RWPE1 (cell line): ENCODE measurements at regions not wholly inside any gene's neighbourhood (a gene's known extent, or its start where the extent isn't known, plus 50 kb on each side); places are given as distances from the start of the nearest gene placed in this dataset.

Experiments used
- CTCF ChIA-PET: fragments of 350-600 bp; sonication (Branson Sonifier 250); formaldehyde crosslinking; extraction: SDS; loops from one replicate; lab custom pipeline; 2021; lab: Yijun Ruan, JAX
- POLR2A ChIA-PET: fragments of 400-600 bp; formaldehyde crosslinking; extraction: SDS; loops from one replicate; lab custom pipeline; 2020; ENCODE audit warnings: antibody characterized with exemption; ENCODE audit not compliant: low non-redundant PET; lab: Yijun Ruan, JAX
- DNase-seq: peaks from one replicate; pipeline ENCODE4 v3.0.0; 2012; ENCODE audit warnings: low spot score
- H3K27ac ChIP-seq: fragments of 450-650 bp; 2 replicates; pipeline ENCODE4 v1.5.1; 2017
- CTCF ChIP-seq: fragments of 450-650 bp; conservative IDR thresholded peaks from 2 replicates; pipeline ENCODE4 v1.5.1; 2017; ENCODE audit warnings: low read depth, mild to moderate bottlenecking

GRCh38 chr9:110007477-110008270 is 200.3 kb downstream of the C9orf152 start:
- no peak overlapping the region for H3K27ac ChIP-seq
- TF ChIP-seq CTCF, result no peak
- CTCF ChIA-PET, result no interaction called here
- DNase-seq, result no peak
- POLR2A ChIA-PET, result no interaction called here

GRCh38 chr9:110008663-110009062 is 199.3 kb downstream of the C9orf152 start:
- ChIA-PET POLR2A (no interaction called here), CTCF (no interaction called here)
- H3K27ac ChIP-seq, result no peak overlapping the region
- DNase-seq, result no peak
- TF ChIP-seq CTCF, result no peak

- DNase-seq, result no peak
- TF ChIP-seq CTCF, result no peak
- ChIA-PET CTCF (interaction anchor here (0.5 to 0.7 kb wide), 2 partner anchors 206 to 1513 kb away, joined by 3 read pairs; partner anchors contain the start of gene ZNF483), POLR2A (interaction anchor here (0.5 kb wide), 1 partner anchor 13 kb away, joined by 4 read pairs; no protein-coding TSS in a partner anchor)
- no peak overlapping the region for H3K27ac ChIP-seq
Observed at GRCh38 chr9:110011628-110012320, 196.2 kb downstream of the C9orf152 start.

- DNase-seq, result no peak
- POLR2A ChIA-PET, result no interaction called here
- CTCF ChIA-PET, result no interaction called here
- TF ChIP-seq CTCF, result no peak
- H3K27ac ChIP-seq, result no peak overlapping the region
Observed at GRCh38 chr9:110013064-110013463, 194.9 kb downstream of the C9orf152 start.

- POLR2A ChIA-PET, result no interaction called here
- CTCF ChIA-PET, result interaction anchor here (0.6 kb wide), 1 partner anchor 1700 kb away, joined by 3 read pairs; no protein-coding TSS in a partner anchor
Observed at GRCh38 chr9:110015759-110016158, 192.2 kb downstream of the C9orf152 start.

More at GRCh38 chr9:110015759-110016158, 192.2 kb downstream of the C9orf152 start:
- no peak for TF ChIP-seq CTCF
- peak; percentile 93 for DNase-seq
- H3K27ac ChIP-seq, result peak overlapping the region; percentile 70
